Memory B cell (primary cell): ENCODE measurements at regions not wholly inside any gene's neighbourhood (a gene's known extent, or its start where the extent isn't known, plus 50 kb on each side); places are given as distances from the start of the nearest gene placed in this dataset.

Experiments
- ATAC-seq: fragments of 150-1000 bp; cut with Tn5 transposase; 2 replicates; pipeline ENCODE4 v1.10.0; 2021; ENCODE audit warnings: low read depth, mild to moderate bottlenecking, moderate library complexity
- DNase-seq, 2 donors: peaks; one replicate each; pipeline ENCODE4 v3.0.0; 2022; ENCODE audit warnings: low spot score in 2 of 2
- H3K27ac Mint-ChIP-seq: one replicate; pipeline ENCODE4 v1.8.0; 2022; ENCODE audit warnings: mild to moderate bottlenecking, moderate library complexity, mixed read lengths
- H3K27me3 Mint-ChIP-seq: one replicate; pipeline ENCODE4 v1.8.0; 2022; ENCODE audit warnings: mixed read lengths
- H3K36me3 Mint-ChIP-seq: one replicate; pipeline ENCODE4 v1.8.0; 2022; ENCODE audit warnings: mild to moderate bottlenecking, mixed read lengths
- H3K4me1 Mint-ChIP-seq: one replicate; pipeline ENCODE4 v1.8.0; 2022; ENCODE audit warnings: mixed read lengths
- H3K4me3 Mint-ChIP-seq: one replicate; pipeline ENCODE4 v1.8.0; 2022; ENCODE audit warnings: mild to moderate bottlenecking, moderate library complexity, mixed read lengths
- H3K9me3 Mint-ChIP-seq: one replicate; pipeline ENCODE4 v1.8.0; 2022; ENCODE audit warnings: mixed read lengths

- no peak for DNase-seq
- no peak overlapping the region for H3K4me3 Mint-ChIP-seq
- peaks cover 14% of the 10 kb centered on the region for H3K36me3 Mint-ChIP-seq
- no peak overlapping the region for H3K27ac Mint-ChIP-seq
- H3K4me1 Mint-ChIP-seq, result peaks cover 35% of the 10 kb centered on the region
- H3K9me3 Mint-ChIP-seq, result no peaks in the 10 kb centered on the region
- ATAC-seq, result no peak
- no peaks in the 10 kb centered on the region for H3K27me3 Mint-ChIP-seq
Measured at GRCh38 chr13:74084375-74084935, 49.7 kb downstream of the KLF12 start.

- Mint-ChIP-seq H3K4me1 (peaks cover 33% of the 10 kb centered on the region), H3K27ac (peak overlapping the region; percentile 5), H3K9me3 (no peaks in the 10 kb centered on the region), H3K36me3 (peaks cover 17% of the 10 kb centered on the region), H3K4me3 (no peak overlapping the region), H3K27me3 (no peaks in the 10 kb centered on the region)
- no peak for ATAC-seq
- DNase-seq, result no peak
Measured at GRCh38 chr13:74082741-74083160, 51.5 kb downstream of the KLF12 start.

DNA sequence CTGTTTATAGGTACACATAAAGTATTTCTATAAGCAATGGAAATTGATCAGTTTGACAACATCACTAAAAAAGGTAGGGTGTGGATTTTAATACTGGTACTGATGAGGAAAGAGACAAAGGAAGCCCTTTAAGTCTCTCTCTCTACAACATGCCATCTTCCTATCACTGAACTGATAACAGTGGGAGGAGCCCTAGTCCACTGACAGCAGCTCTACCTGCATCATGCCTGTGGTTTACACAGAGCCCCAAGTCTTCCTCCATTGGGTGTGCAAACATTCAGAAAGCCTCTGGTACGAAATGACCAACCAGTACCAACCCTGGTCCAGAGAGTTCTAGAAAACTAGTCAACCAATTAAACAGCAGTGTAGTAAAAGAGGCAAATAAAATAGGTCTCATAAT lies 53.4 kb downstream of the KLF12 start:
- no peaks in the 10 kb centered on the region for H3K27me3 Mint-ChIP-seq
- peaks cover 35% of the 10 kb centered on the region for H3K4me1 Mint-ChIP-seq
- DNase-seq (no peak), ATAC-seq (no peak)
- peaks cover 11% of the 10 kb centered on the region for H3K36me3 Mint-ChIP-seq
- H3K9me3 Mint-ChIP-seq, result no peaks in the 10 kb centered on the region
- no peak overlapping the region for H3K4me3 Mint-ChIP-seq
- H3K27ac Mint-ChIP-seq, result no peak overlapping the region

DNA sequence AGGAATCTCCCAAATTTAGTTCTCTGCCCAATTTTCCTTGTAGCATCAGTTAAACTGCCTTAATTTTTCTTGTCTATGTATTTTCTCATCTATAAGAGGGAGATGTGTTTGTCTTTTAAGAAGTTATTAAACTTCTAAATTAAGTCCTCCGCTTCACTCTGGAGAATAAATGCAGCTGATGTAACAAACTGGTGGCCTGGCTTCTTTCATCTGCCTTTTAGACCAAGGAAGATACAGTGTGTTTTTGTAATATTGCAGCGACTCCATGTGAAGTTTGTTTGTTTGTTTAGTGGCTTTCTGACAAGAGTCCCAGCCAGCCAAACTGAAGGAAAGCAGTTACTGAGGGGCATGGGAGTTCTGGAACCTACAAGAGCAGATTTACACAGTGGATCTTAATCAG lies 56.4 kb downstream of the KLF12 start:
- Mint-ChIP-seq H3K4me3 (no peak overlapping the region), H3K36me3 (peaks cover 15% of the 10 kb centered on the region), H3K4me1 (peaks cover 40% of the 10 kb centered on the region), H3K27ac (no peak overlapping the region), H3K27me3 (no peaks in the 10 kb centered on the region), H3K9me3 (peaks cover 1% of the 10 kb centered on the region)
- DNase-seq (no peak), ATAC-seq (no peak)

- no peak for DNase-seq
- Mint-ChIP-seq H3K36me3 (peaks cover 12% of the 10 kb centered on the region), H3K27me3 (no peaks in the 10 kb centered on the region)
Measured at GRCh38 chr13:74077375-74077774, 56.8 kb downstream of the KLF12 start.

DNA sequence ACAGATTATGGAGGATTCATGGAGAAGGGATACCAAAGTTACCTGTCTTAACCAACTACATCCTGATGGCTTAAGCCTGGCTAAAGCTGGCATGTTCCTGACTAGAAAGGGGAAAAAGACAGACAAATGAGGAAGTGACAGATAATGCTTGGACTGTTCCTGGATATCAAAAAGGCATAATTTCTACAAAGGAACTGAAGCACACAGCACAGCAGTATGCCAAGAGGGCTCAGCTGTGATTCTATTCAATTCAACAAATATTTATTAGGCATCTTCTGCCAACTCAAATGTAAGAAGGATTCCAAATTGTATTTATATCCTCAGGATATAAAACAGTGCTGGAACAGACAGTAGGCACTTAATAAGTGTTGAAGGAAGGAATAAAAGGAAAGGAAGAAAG lies 59.5 kb downstream of the KLF12 start:
- no peaks in the 10 kb centered on the region for H3K27me3 Mint-ChIP-seq
- peaks cover 41% of the 10 kb centered on the region for H3K4me1 Mint-ChIP-seq
- peak overlapping the region; percentile 84 for H3K27ac Mint-ChIP-seq
- ATAC-seq, result no peak
- H3K9me3 Mint-ChIP-seq, result peaks cover 1% of the 10 kb centered on the region
- DNase-seq, result no peak
- H3K36me3 Mint-ChIP-seq, result peaks cover 12% of the 10 kb centered on the region
- no peak overlapping the region for H3K4me3 Mint-ChIP-seq

More at GRCh38 chr13:74077375-74077774, 56.8 kb downstream of the KLF12 start:
- no peak overlapping the region for H3K4me3 Mint-ChIP-seq
- H3K27ac Mint-ChIP-seq, result no peak overlapping the region
- peaks cover 35% of the 10 kb centered on the region for H3K4me1 Mint-ChIP-seq
- ATAC-seq, result no peak
- peaks cover 1% of the 10 kb centered on the region for H3K9me3 Mint-ChIP-seq

- H3K36me3 Mint-ChIP-seq, result peaks cover 12% of the 10 kb centered on the region
- no peak overlapping the region for H3K4me3 Mint-ChIP-seq
- ATAC-seq, result no peak
- no peak overlapping the region for H3K27ac Mint-ChIP-seq
- H3K9me3 Mint-ChIP-seq, result peaks cover 1% of the 10 kb centered on the region
- H3K27me3 Mint-ChIP-seq, result no peaks in the 10 kb centered on the region
- DNase-seq, result no peak
- H3K4me1 Mint-ChIP-seq, result peaks cover 49% of the 10 kb centered on the region
Measured at GRCh38 chr13:74073274-74073673, 60.9 kb downstream of the KLF12 start.

DNA sequence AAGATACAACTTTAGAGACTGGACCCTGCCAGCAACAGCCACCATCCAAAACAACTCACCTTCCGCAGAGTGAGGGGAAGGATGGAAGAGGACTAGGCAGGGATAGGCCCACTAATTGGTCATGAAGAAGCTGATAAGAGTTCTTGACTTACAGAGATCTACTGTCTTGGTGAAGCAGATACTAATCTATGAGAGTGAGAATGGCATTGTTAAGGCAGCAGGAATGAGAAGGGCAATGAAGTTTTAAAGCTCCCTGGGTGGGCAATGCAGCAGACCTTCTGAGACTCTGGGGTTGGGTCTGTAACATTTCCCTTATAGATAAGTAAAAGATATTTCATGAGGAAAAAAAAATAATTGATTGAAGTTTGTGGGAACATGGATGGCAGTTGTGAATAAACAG lies 63.7 kb downstream of the KLF12 start:
- Mint-ChIP-seq H3K9me3 (peaks cover 1% of the 10 kb centered on the region), H3K4me3 (no peak overlapping the region), H3K27ac (peak overlapping the region; percentile 20), H3K36me3 (peaks cover 15% of the 10 kb centered on the region), H3K27me3 (no peaks in the 10 kb centered on the region), H3K4me1 (peaks cover 46% of the 10 kb centered on the region)
- no peak for DNase-seq
- ATAC-seq, result no peak

DNA sequence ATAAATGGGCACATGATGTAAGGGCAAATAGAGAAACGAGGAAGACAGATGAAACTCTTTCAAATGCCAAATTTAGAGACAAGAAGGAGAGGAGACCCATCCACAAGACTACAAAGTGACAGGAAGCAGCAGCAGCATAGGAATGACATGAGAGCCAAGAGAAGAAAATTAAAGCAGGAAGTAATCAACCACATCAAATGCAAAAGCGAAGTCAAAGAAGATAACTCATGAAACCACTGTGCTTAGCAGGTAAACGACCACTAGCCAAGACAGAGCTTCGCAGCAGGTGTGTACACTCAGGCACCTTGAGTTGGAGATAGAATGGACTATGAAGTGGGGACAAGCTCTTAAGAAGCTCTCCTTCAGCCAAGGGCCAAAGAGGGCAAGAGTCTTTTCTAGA lies 64.1 kb downstream of the KLF12 start:
- H3K27me3 Mint-ChIP-seq, result no peaks in the 10 kb centered on the region
- peaks cover 1% of the 10 kb centered on the region for H3K9me3 Mint-ChIP-seq
- peaks cover 46% of the 10 kb centered on the region for H3K4me1 Mint-ChIP-seq
- DNase-seq (no peak), ATAC-seq (peak; percentile 69)
- H3K4me3 Mint-ChIP-seq, result peak overlapping the region; percentile 12
- peaks cover 17% of the 10 kb centered on the region for H3K36me3 Mint-ChIP-seq
- H3K27ac Mint-ChIP-seq, result peak overlapping the region; percentile 20

- H3K4me1 Mint-ChIP-seq, result peaks cover 46% of the 10 kb centered on the region
- H3K27me3 Mint-ChIP-seq, result no peaks in the 10 kb centered on the region
- H3K27ac Mint-ChIP-seq, result peak overlapping the region; percentile 30
- peaks cover 1% of the 10 kb centered on the region for H3K9me3 Mint-ChIP-seq
- ATAC-seq, result no peak
- no peak overlapping the region for H3K4me3 Mint-ChIP-seq
- DNase-seq, result no peak
- H3K36me3 Mint-ChIP-seq, result peaks cover 11% of the 10 kb centered on the region
Measured at GRCh38 chr13:74068471-74068870, 65.7 kb downstream of the KLF12 start.

- peaks cover 9% of the 10 kb centered on the region for H3K36me3 Mint-ChIP-seq
- ATAC-seq (no peak), DNase-seq (no peak)
- no peaks in the 10 kb centered on the region for H3K27me3 Mint-ChIP-seq
- no peak overlapping the region for H3K4me3 Mint-ChIP-seq
- no peaks in the 10 kb centered on the region for H3K9me3 Mint-ChIP-seq
- H3K27ac Mint-ChIP-seq, result peak overlapping the region; percentile 49
- peaks cover 48% of the 10 kb centered on the region for H3K4me1 Mint-ChIP-seq
Measured at GRCh38 chr13:74067818-74068217, 66.4 kb downstream of the KLF12 start.

DNA sequence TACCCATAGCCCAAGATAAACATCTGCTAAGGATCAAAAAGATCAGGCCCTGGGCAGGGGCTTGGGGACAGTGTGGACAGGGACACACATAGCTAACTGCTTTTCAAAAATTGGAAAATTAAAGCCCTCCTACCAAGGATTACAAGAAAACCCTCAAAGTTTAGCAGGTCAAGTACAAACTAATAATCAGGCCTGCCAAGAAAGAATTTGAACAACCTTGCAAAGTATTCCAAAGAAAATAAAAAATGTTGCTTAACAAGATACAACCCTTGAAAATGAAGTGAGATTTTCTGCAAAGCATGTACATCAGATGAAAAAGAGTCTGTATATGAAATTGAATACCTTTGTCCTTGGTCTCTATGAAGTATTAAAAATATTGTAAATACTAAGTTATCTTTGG lies 67.3 kb downstream of the KLF12 start:
- H3K9me3 Mint-ChIP-seq, result no peaks in the 10 kb centered on the region
- H3K4me3 Mint-ChIP-seq, result no peak overlapping the region
- peaks cover 54% of the 10 kb centered on the region for H3K4me1 Mint-ChIP-seq
- peaks cover 9% of the 10 kb centered on the region for H3K36me3 Mint-ChIP-seq
- no peak for DNase-seq
- ATAC-seq, result no peak
- H3K27me3 Mint-ChIP-seq, result no peaks in the 10 kb centered on the region
- H3K27ac Mint-ChIP-seq, result no peak overlapping the region

- DNase-seq (no peak), ATAC-seq (no peak)
- Mint-ChIP-seq H3K27ac (peak overlapping the region; percentile 68), H3K4me3 (no peak overlapping the region), H3K36me3 (peaks cover 14% of the 10 kb centered on the region), H3K4me1 (peaks cover 54% of the 10 kb centered on the region), H3K9me3 (no peaks in the 10 kb centered on the region), H3K27me3 (no peaks in the 10 kb centered on the region)
Measured at GRCh38 chr13:74064805-74065312, 69.3 kb downstream of the KLF12 start.

DNA sequence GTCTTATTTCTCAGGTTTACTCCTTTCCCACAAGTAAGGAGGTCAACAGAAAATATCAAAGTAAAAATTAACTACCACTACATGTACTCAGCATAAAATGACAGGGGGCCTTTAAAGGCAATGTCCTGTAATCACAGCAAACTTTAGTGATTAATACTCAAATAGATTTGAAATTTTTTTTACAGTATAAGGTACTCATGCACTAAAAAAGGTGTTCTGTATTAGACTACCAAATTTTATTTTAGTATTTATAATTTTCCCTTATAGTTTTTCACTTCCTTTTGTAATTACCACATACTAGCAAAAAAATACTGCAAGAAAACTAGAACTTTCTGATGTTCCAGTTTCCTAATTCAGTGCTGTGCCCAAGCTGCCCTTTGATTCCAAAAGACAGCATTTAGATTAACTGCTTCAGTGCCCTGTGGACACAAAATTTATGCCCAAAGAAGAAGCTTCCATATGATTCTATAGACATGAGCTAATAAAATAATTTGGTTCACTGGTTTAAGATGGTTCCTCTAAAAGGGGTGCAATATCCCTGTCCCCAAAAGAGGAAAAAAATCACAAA lies 70.6 kb downstream of the KLF12 start:
- Mint-ChIP-seq H3K27me3 (no peaks in the 10 kb centered on the region), H3K36me3 (peaks cover 15% of the 10 kb centered on the region), H3K4me1 (peaks cover 54% of the 10 kb centered on the region), H3K27ac (peak overlapping the region; percentile 68), H3K9me3 (no peaks in the 10 kb centered on the region), H3K4me3 (peak overlapping the region; percentile 34)
- DNase-seq (no peak), ATAC-seq (peak; percentile 9)

DNA sequence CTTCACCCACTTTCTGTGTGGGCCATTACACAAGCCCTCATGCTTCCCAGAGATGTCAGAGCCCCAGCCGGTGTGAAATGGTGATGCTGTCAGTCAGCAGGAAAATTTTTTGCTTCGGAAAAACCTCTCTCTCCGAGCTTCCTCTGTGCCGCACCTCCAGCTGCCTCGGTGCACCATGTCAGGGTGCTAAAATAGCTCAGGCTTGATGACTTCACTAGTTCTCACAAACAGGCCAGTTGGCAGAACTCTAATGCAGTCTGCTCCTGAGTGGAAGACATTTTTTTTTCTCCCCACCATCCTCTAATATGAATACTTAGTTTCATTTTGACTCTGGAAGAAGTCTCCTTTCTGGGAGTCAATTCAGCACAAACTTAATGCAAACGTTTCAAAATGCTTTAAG lies 71.3 kb downstream of the KLF12 start:
- peaks cover 15% of the 10 kb centered on the region for H3K36me3 Mint-ChIP-seq
- H3K27me3 Mint-ChIP-seq, result no peaks in the 10 kb centered on the region
- H3K4me3 Mint-ChIP-seq, result peak overlapping the region; percentile 55
- H3K27ac Mint-ChIP-seq, result peak overlapping the region; percentile 68
- no peaks in the 10 kb centered on the region for H3K9me3 Mint-ChIP-seq
- H3K4me1 Mint-ChIP-seq, result peaks cover 54% of the 10 kb centered on the region
- no peak for DNase-seq
- ATAC-seq, result peak; percentile 39
